ENCODE measurements at regions not wholly inside any gene's neighbourhood (a gene's known extent, or its start where the extent isn't known, plus 50 kb on each side); places are given as distances from the start of the nearest gene placed in this dataset.

GRCh38 chr5:124574521-124575436, 171.7 kb downstream of the ZNF608 start:
- Histone ChIP-seq H3K27me3 (ENCODE audit: control insufficient read depth, insufficient read depth, low read length) (no peaks in the 10 kb centered on the region), H3K4me1 (ENCODE audit: control insufficient read depth, insufficient read depth, low read length) (no peaks in the 10 kb centered on the region), H3K27ac (ENCODE audit: low read length) (no peak overlapping the region), H3K4me3 (ENCODE audit: low read length) (no peak overlapping the region), H3K9me3 (replicated peaks; ENCODE audit: control insufficient read depth, low read depth, low read length) (no peaks in the 10 kb centered on the region), H3K36me3 (ENCODE audit: control insufficient read depth, insufficient read depth, low read length) (no peaks in the 10 kb centered on the region)
- 79% methylated on average over 3 of the region's 7 CpGs for WGBS (ENCODE audit: insufficient coverage)
- DNase-seq: no peak

- H3K27ac ChIP-seq (ENCODE audit: low read length): no peak overlapping the region
Observed at GRCh38 chr5:124572971-124573370, 173.5 kb downstream of the ZNF608 start.

GRCh38 chr5:124570285-124571035, 176.0 kb downstream of the ZNF608 start:
- H3K36me3 ChIP-seq (ENCODE audit: control insufficient read depth, insufficient read depth, low read length): no peaks in the 10 kb centered on the region
- no peak overlapping the region for H3K27ac ChIP-seq (ENCODE audit: low read length)
- H3K27me3 ChIP-seq (ENCODE audit: control insufficient read depth, insufficient read depth, low read length): no peaks in the 10 kb centered on the region
- no peaks in the 10 kb centered on the region for H3K9me3 ChIP-seq (replicated peaks; ENCODE audit: control insufficient read depth, low read depth, low read length)
- 33% methylated on average over 7 of the region's 9 CpGs for WGBS (ENCODE audit: insufficient coverage)
- no peak overlapping the region for H3K4me3 ChIP-seq (ENCODE audit: low read length)
- H3K4me1 ChIP-seq (ENCODE audit: control insufficient read depth, insufficient read depth, low read length): no peaks in the 10 kb centered on the region
- no peak for DNase-seq

More at GRCh38 chr5:124572971-124573370, 173.5 kb downstream of the ZNF608 start:
- no peak overlapping the region for H3K4me3 ChIP-seq (ENCODE audit: low read length)
- H3K9me3 ChIP-seq (replicated peaks; ENCODE audit: control insufficient read depth, low read depth, low read length): no peaks in the 10 kb centered on the region
- DNase-seq: no peak
- no peaks in the 10 kb centered on the region for H3K36me3 ChIP-seq (ENCODE audit: control insufficient read depth, insufficient read depth, low read length)
- no CpG with 5 or more reads among the region's 5 CpGs for WGBS (ENCODE audit: insufficient coverage)
- no peaks in the 10 kb centered on the region for H3K27me3 ChIP-seq (ENCODE audit: control insufficient read depth, insufficient read depth, low read length)
- H3K4me1 ChIP-seq (ENCODE audit: control insufficient read depth, insufficient read depth, low read length): no peaks in the 10 kb centered on the region

- no peak for DNase-seq
- no peaks in the 10 kb centered on the region for H3K36me3 ChIP-seq (ENCODE audit: control insufficient read depth, insufficient read depth, low read length)
- WGBS (ENCODE audit: insufficient coverage): 87% methylated on average over 5 of the region's 7 CpGs
Observed at GRCh38 chr5:124566875-124567450, 179.5 kb downstream of the ZNF608 start.

GRCh38 chr5:124561451-124561850, 185.0 kb downstream of the ZNF608 start:
- DNase-seq: no peak
- Histone ChIP-seq H3K4me3 (ENCODE audit: low read length) (no peak overlapping the region), H3K4me1 (ENCODE audit: control insufficient read depth, insufficient read depth, low read length) (no peaks in the 10 kb centered on the region), H3K36me3 (ENCODE audit: control insufficient read depth, insufficient read depth, low read length) (no peaks in the 10 kb centered on the region), H3K9me3 (replicated peaks; ENCODE audit: control insufficient read depth, low read depth, low read length) (no peaks in the 10 kb centered on the region), H3K27me3 (ENCODE audit: control insufficient read depth, insufficient read depth, low read length) (no peaks in the 10 kb centered on the region), H3K27ac (ENCODE audit: low read length) (no peak overlapping the region)
- no CpG with 5 or more reads among the region's 2 CpGs for WGBS (ENCODE audit: insufficient coverage)

More at GRCh38 chr5:124566875-124567450, 179.5 kb downstream of the ZNF608 start:
- Histone ChIP-seq H3K4me1 (ENCODE audit: control insufficient read depth, insufficient read depth, low read length) (no peaks in the 10 kb centered on the region), H3K4me3 (ENCODE audit: low read length) (no peak overlapping the region), H3K27ac (ENCODE audit: low read length) (no peak overlapping the region), H3K27me3 (ENCODE audit: control insufficient read depth, insufficient read depth, low read length) (no peaks in the 10 kb centered on the region), H3K9me3 (replicated peaks; ENCODE audit: control insufficient read depth, low read depth, low read length) (no peaks in the 10 kb centered on the region)

- H3K27ac ChIP-seq (ENCODE audit: low read length): no peak overlapping the region
- no CpG with 5 or more reads among the region's 3 CpGs for WGBS (ENCODE audit: insufficient coverage)
- H3K4me3 ChIP-seq (ENCODE audit: low read length): no peak overlapping the region
- DNase-seq: no peak
- no peaks in the 10 kb centered on the region for H3K9me3 ChIP-seq (replicated peaks; ENCODE audit: control insufficient read depth, low read depth, low read length)
- H3K36me3 ChIP-seq (ENCODE audit: control insufficient read depth, insufficient read depth, low read length): no peaks in the 10 kb centered on the region
- no peaks in the 10 kb centered on the region for H3K4me1 ChIP-seq (ENCODE audit: control insufficient read depth, insufficient read depth, low read length)
- no peaks in the 10 kb centered on the region for H3K27me3 ChIP-seq (ENCODE audit: control insufficient read depth, insufficient read depth, low read length)
Observed at GRCh38 chr5:124560370-124560769, 186.1 kb downstream of the ZNF608 start.

GRCh38 chr5:124557761-124558160, 188.7 kb downstream of the ZNF608 start:
- no peaks in the 10 kb centered on the region for H3K27me3 ChIP-seq (ENCODE audit: control insufficient read depth, insufficient read depth, low read length)
- no peaks in the 10 kb centered on the region for H3K36me3 ChIP-seq (ENCODE audit: control insufficient read depth, insufficient read depth, low read length)
- no peak overlapping the region for H3K4me3 ChIP-seq (ENCODE audit: low read length)
- no peaks in the 10 kb centered on the region for H3K9me3 ChIP-seq (replicated peaks; ENCODE audit: control insufficient read depth, low read depth, low read length)
- H3K4me1 ChIP-seq (ENCODE audit: control insufficient read depth, insufficient read depth, low read length): no peaks in the 10 kb centered on the region
- no peak for DNase-seq
- WGBS (ENCODE audit: insufficient coverage): 97% methylated on average over 8 of the region's 8 CpGs
- H3K27ac ChIP-seq (ENCODE audit: low read length): no peak overlapping the region

GRCh38 chr5:124554746-124555578, 191.5 kb downstream of the ZNF608 start:
- WGBS (ENCODE audit: insufficient coverage): 30% methylated on average over 2 of the region's 2 CpGs
- peak; percentile 13 for DNase-seq
- Histone ChIP-seq H3K4me1 (ENCODE audit: control insufficient read depth, insufficient read depth, low read length) (no peaks in the 10 kb centered on the region), H3K27me3 (ENCODE audit: control insufficient read depth, insufficient read depth, low read length) (no peaks in the 10 kb centered on the region), H3K4me3 (ENCODE audit: low read length) (no peak overlapping the region), H3K9me3 (replicated peaks; ENCODE audit: control insufficient read depth, low read depth, low read length) (no peaks in the 10 kb centered on the region), H3K36me3 (ENCODE audit: control insufficient read depth, insufficient read depth, low read length) (no peaks in the 10 kb centered on the region), H3K27ac (ENCODE audit: low read length) (no peak overlapping the region)

GRCh38 chr5:124553911-124554310, 192.5 kb downstream of the ZNF608 start:
- H3K4me3 ChIP-seq (ENCODE audit: low read length): no peak overlapping the region
- DNase-seq: no peak
- no CpG with 5 or more reads among the region's 2 CpGs for WGBS (ENCODE audit: insufficient coverage)
- H3K4me1 ChIP-seq (ENCODE audit: control insufficient read depth, insufficient read depth, low read length): no peaks in the 10 kb centered on the region
- no peak overlapping the region for H3K27ac ChIP-seq (ENCODE audit: low read length)
- H3K9me3 ChIP-seq (replicated peaks; ENCODE audit: control insufficient read depth, low read depth, low read length): no peaks in the 10 kb centered on the region
- no peaks in the 10 kb centered on the region for H3K27me3 ChIP-seq (ENCODE audit: control insufficient read depth, insufficient read depth, low read length)
- no peaks in the 10 kb centered on the region for H3K36me3 ChIP-seq (ENCODE audit: control insufficient read depth, insufficient read depth, low read length)

All from muscle of leg (tissue), 3 donors.